HEK293 (cell line): ENCODE measurements at regions not wholly inside any gene's neighbourhood (a gene's known extent, or its start where the extent isn't known, plus 50 kb on each side); places are given as distances from the start of the nearest gene placed in this dataset.

Experiments
- CTCF ChIP-seq: fragments of 450-650 bp; formaldehyde crosslinking; IDR thresholded peaks from 2 replicates; pipeline ENCODE4 v1.5.1; 2016; ENCODE audit warnings: missing biosample characterization, missing genetic modification characterization
- ZBTB20 ChIP-seq: fragments of 450-650 bp; formaldehyde crosslinking; IDR thresholded peaks from 2 replicates; pipeline ENCODE4 v1.5.1; 2016; ENCODE audit warnings: missing biosample characterization, missing genetic modification characterization
- ZNF211 ChIP-seq: fragments of 450-650 bp; formaldehyde crosslinking; IDR thresholded peaks from 2 replicates; pipeline ENCODE4 v1.5.1; 2016; ENCODE audit warnings: low read depth, missing biosample characterization, missing genetic modification characterization
- ZNF274 ChIP-seq, 2 experiments: fragments of 200-500 bp in 1 of 2; fragments of 450-650 bp in 1 of 2; sonication (Bioruptor generic) in 1 of 2; formaldehyde crosslinking in 1 of 2; IDR thresholded peaks; 2 replicates each; pipeline versions ENCODE4 v1.5.1 to v1.6.1; 2014 to 2016; ENCODE audit warnings: borderline replicate concordance in 1 of 2, inconsistent platforms in 1 of 2, low read length in 1 of 2, missing biosample characterization in 1 of 2, missing genetic modification characterization in 1 of 2
- ZNF366 ChIP-seq: fragments of 450-650 bp; formaldehyde crosslinking; conservative IDR thresholded peaks from 2 replicates; pipeline ENCODE4 v1.5.1; 2016; ENCODE audit warnings: missing biosample characterization, missing genetic modification characterization
- ZNF398 ChIP-seq: fragments of 450-650 bp; formaldehyde crosslinking; IDR thresholded peaks from 2 replicates; pipeline ENCODE4 v1.5.1; 2017; ENCODE audit warnings: missing biosample characterization, missing genetic modification characterization
- ZNF518A ChIP-seq: fragments of 450-650 bp; formaldehyde crosslinking; conservative IDR thresholded peaks from 2 replicates; pipeline ENCODE4 v1.5.1; 2016; ENCODE audit warnings: low read depth, missing biosample characterization, missing genetic modification characterization
- ZNF558 ChIP-seq: fragments of 450-650 bp; formaldehyde crosslinking; IDR thresholded peaks from 2 replicates; pipeline ENCODE4 v1.5.1; 2016; ENCODE audit warnings: missing biosample characterization, missing genetic modification characterization

- TF ChIP-seq ZNF518A (tag by site-specific recombination) (no peak), CTCF (no peak), ZNF558 (tag by site-specific recombination) (no peak), ZNF211 (tag by site-specific recombination) (no peak), ZNF398 (tag by site-specific recombination) (no peak), ZNF274 (IDR thresholded peaks at IDR 0.05; ENCODE audit: low read length) (no peak), ZNF274 (tag by site-specific recombination; IDR thresholded peaks at IDR 0.05; ENCODE audit: borderline replicate concordance) (no peak), ZBTB20 (tag by site-specific recombination) (no peak), ZNF366 (no peak)
Observed at GRCh38 chr4:181661090-181661489, 582.1 kb upstream of the TENM3 start.
